ENCODE measurements at regions not wholly inside any gene's neighbourhood (a gene's known extent, or its start where the extent isn't known, plus 50 kb on each side); places are given as distances from the start of the nearest gene placed in this dataset.

GRCh38 chr4:125365731-125366130, 51.0 kb downstream of the FAT4 start:
- Histone ChIP-seq H3K4me1 (ENCODE audit: insufficient read depth, low read length) (no peaks in the 10 kb centered on the region), H3K36me3 (ENCODE audit: insufficient read depth, low read depth, low read length) (no peaks in the 10 kb centered on the region), H3K9ac (ENCODE audit: low read depth, low read length) (no peak overlapping the region), H3K4me3 (ENCODE audit: low read length) (no peak overlapping the region), H3K27me3 (ENCODE audit: insufficient read depth, low read length) (no peaks in the 10 kb centered on the region), H3K27ac (ENCODE audit: low read length) (no peak overlapping the region), H3K9me3 (ENCODE audit: insufficient read depth, low read depth, low read length) (no peaks in the 10 kb centered on the region)

GRCh38 chr4:125368146-125368545, 53.4 kb downstream of the FAT4 start:
- H3K27ac ChIP-seq (ENCODE audit: low read length) = no peak overlapping the region
- no peak overlapping the region for H3K9ac ChIP-seq (ENCODE audit: low read depth, low read length)
- H3K4me1 ChIP-seq (ENCODE audit: insufficient read depth, low read length) = no peaks in the 10 kb centered on the region
- no peaks in the 10 kb centered on the region for H3K36me3 ChIP-seq (ENCODE audit: insufficient read depth, low read depth, low read length)
- H3K9me3 ChIP-seq (ENCODE audit: insufficient read depth, low read depth, low read length) = no peaks in the 10 kb centered on the region
- H3K27me3 ChIP-seq (ENCODE audit: insufficient read depth, low read length) = no peaks in the 10 kb centered on the region
- H3K4me3 ChIP-seq (ENCODE audit: low read length) = no peak overlapping the region

- Histone ChIP-seq H3K4me3 (ENCODE audit: low read length) (no peak overlapping the region), H3K4me1 (ENCODE audit: insufficient read depth, low read length) (no peaks in the 10 kb centered on the region), H3K9me3 (ENCODE audit: insufficient read depth, low read depth, low read length) (no peaks in the 10 kb centered on the region), H3K27ac (ENCODE audit: low read length) (no peak overlapping the region), H3K9ac (ENCODE audit: low read depth, low read length) (no peak overlapping the region), H3K27me3 (ENCODE audit: insufficient read depth, low read length) (no peaks in the 10 kb centered on the region), H3K36me3 (ENCODE audit: insufficient read depth, low read depth, low read length) (no peaks in the 10 kb centered on the region)
Observed at GRCh38 chr4:125368671-125369081, 53.9 kb downstream of the FAT4 start.

GRCh38 chr4:125369098-125369497, 54.3 kb downstream of the FAT4 start:
- no peaks in the 10 kb centered on the region for H3K9me3 ChIP-seq (ENCODE audit: insufficient read depth, low read depth, low read length)
- no peaks in the 10 kb centered on the region for H3K36me3 ChIP-seq (ENCODE audit: insufficient read depth, low read depth, low read length)
- no peak overlapping the region for H3K27ac ChIP-seq (ENCODE audit: low read length)
- no peaks in the 10 kb centered on the region for H3K4me1 ChIP-seq (ENCODE audit: insufficient read depth, low read length)
- no peak overlapping the region for H3K4me3 ChIP-seq (ENCODE audit: low read length)
- H3K27me3 ChIP-seq (ENCODE audit: insufficient read depth, low read length) = no peaks in the 10 kb centered on the region
- no peak overlapping the region for H3K9ac ChIP-seq (ENCODE audit: low read depth, low read length)

- Histone ChIP-seq H3K36me3 (ENCODE audit: insufficient read depth, low read depth, low read length) (no peaks in the 10 kb centered on the region), H3K9me3 (ENCODE audit: insufficient read depth, low read depth, low read length) (no peaks in the 10 kb centered on the region), H3K4me3 (ENCODE audit: low read length) (no peak overlapping the region), H3K27ac (ENCODE audit: low read length) (no peak overlapping the region), H3K27me3 (ENCODE audit: insufficient read depth, low read length) (no peaks in the 10 kb centered on the region), H3K4me1 (ENCODE audit: insufficient read depth, low read length) (no peaks in the 10 kb centered on the region), H3K9ac (ENCODE audit: low read depth, low read length) (no peak overlapping the region)
Observed at GRCh38 chr4:125370478-125370877, 55.7 kb downstream of the FAT4 start.

GRCh38 chr4:125382995-125383394, 68.2 kb downstream of the FAT4 start:
- no peak overlapping the region for H3K27ac ChIP-seq (ENCODE audit: low read length)
- H3K36me3 ChIP-seq (ENCODE audit: insufficient read depth, low read depth, low read length) = no peaks in the 10 kb centered on the region
- H3K9me3 ChIP-seq (ENCODE audit: insufficient read depth, low read depth, low read length) = no peaks in the 10 kb centered on the region
- H3K4me3 ChIP-seq (ENCODE audit: low read length) = no peak overlapping the region
- no peaks in the 10 kb centered on the region; the same call in 1 of the 2 replicates for H3K4me1 ChIP-seq (ENCODE audit: insufficient read depth, low read length)
- H3K27me3 ChIP-seq (ENCODE audit: insufficient read depth, low read length) = no peaks in the 10 kb centered on the region
- H3K9ac ChIP-seq (ENCODE audit: low read depth, low read length) = no peak overlapping the region

- Histone ChIP-seq H3K4me3 (ENCODE audit: low read length) (no peak overlapping the region), H3K27me3 (ENCODE audit: insufficient read depth, low read length) (no peaks in the 10 kb centered on the region), H3K9ac (ENCODE audit: low read depth, low read length) (no peak overlapping the region), H3K4me1 (ENCODE audit: insufficient read depth, low read length) (peaks cover 1% of the 10 kb centered on the region; the same call in 1 of the 2 replicates), H3K9me3 (ENCODE audit: insufficient read depth, low read depth, low read length) (no peaks in the 10 kb centered on the region), H3K36me3 (ENCODE audit: insufficient read depth, low read depth, low read length) (no peaks in the 10 kb centered on the region), H3K27ac (ENCODE audit: low read length) (no peak overlapping the region)
Observed at GRCh38 chr4:125387770-125388169, 73.0 kb downstream of the FAT4 start.

GRCh38 chr4:125388613-125389012, 73.9 kb downstream of the FAT4 start:
- no peak overlapping the region for H3K4me3 ChIP-seq (ENCODE audit: low read length)
- H3K9me3 ChIP-seq (ENCODE audit: insufficient read depth, low read depth, low read length) = no peaks in the 10 kb centered on the region
- no peak overlapping the region for H3K9ac ChIP-seq (ENCODE audit: low read depth, low read length)
- H3K4me1 ChIP-seq (ENCODE audit: insufficient read depth, low read length) = peaks cover 3% of the 10 kb centered on the region; the same call in 1 of the 2 replicates
- H3K27ac ChIP-seq (ENCODE audit: low read length) = no peak overlapping the region
- no peaks in the 10 kb centered on the region for H3K36me3 ChIP-seq (ENCODE audit: insufficient read depth, low read depth, low read length)
- no peaks in the 10 kb centered on the region for H3K27me3 ChIP-seq (ENCODE audit: insufficient read depth, low read length)

GRCh38 chr4:125389713-125390112, 75.0 kb downstream of the FAT4 start:
- Histone ChIP-seq H3K27me3 (ENCODE audit: insufficient read depth, low read length) (no peaks in the 10 kb centered on the region), H3K9ac (ENCODE audit: low read depth, low read length) (no peak overlapping the region), H3K4me1 (ENCODE audit: insufficient read depth, low read length) (peaks cover 8% of the 10 kb centered on the region; the same call in 1 of the 2 replicates), H3K9me3 (ENCODE audit: insufficient read depth, low read depth, low read length) (no peaks in the 10 kb centered on the region), H3K4me3 (ENCODE audit: low read length) (no peak overlapping the region), H3K36me3 (ENCODE audit: insufficient read depth, low read depth, low read length) (no peaks in the 10 kb centered on the region), H3K27ac (ENCODE audit: low read length) (no peak overlapping the region)

- Histone ChIP-seq H3K4me1 (ENCODE audit: insufficient read depth, low read length) (peaks cover 8% of the 10 kb centered on the region; the same call in 1 of the 2 replicates), H3K9ac (ENCODE audit: low read depth, low read length) (no peak overlapping the region), H3K4me3 (ENCODE audit: low read length) (no peak overlapping the region)
Observed at GRCh38 chr4:125390126-125390525, 75.4 kb downstream of the FAT4 start.

GRCh38 chr4:125390727-125391126, 76.0 kb downstream of the FAT4 start:
- no peak overlapping the region for H3K27ac ChIP-seq (ENCODE audit: low read length)
- H3K9ac ChIP-seq (ENCODE audit: low read depth, low read length) = no peak overlapping the region
- peaks cover 8% of the 10 kb centered on the region; the same call in 1 of the 2 replicates for H3K4me1 ChIP-seq (ENCODE audit: insufficient read depth, low read length)
- H3K9me3 ChIP-seq (ENCODE audit: insufficient read depth, low read depth, low read length) = no peaks in the 10 kb centered on the region
- no peak overlapping the region for H3K4me3 ChIP-seq (ENCODE audit: low read length)
- no peaks in the 10 kb centered on the region for H3K27me3 ChIP-seq (ENCODE audit: insufficient read depth, low read length)
- no peaks in the 10 kb centered on the region for H3K36me3 ChIP-seq (ENCODE audit: insufficient read depth, low read depth, low read length)

More at GRCh38 chr4:125390126-125390525, 75.4 kb downstream of the FAT4 start:
- Histone ChIP-seq H3K27me3 (ENCODE audit: insufficient read depth, low read length) (no peaks in the 10 kb centered on the region), H3K9me3 (ENCODE audit: insufficient read depth, low read depth, low read length) (no peaks in the 10 kb centered on the region), H3K36me3 (ENCODE audit: insufficient read depth, low read depth, low read length) (no peaks in the 10 kb centered on the region), H3K27ac (ENCODE audit: low read length) (no peak overlapping the region)

- Histone ChIP-seq H3K4me3 (ENCODE audit: low read length) (no peak overlapping the region), H3K27ac (ENCODE audit: low read length) (no peak overlapping the region), H3K4me1 (ENCODE audit: insufficient read depth, low read length) (peaks cover 10% of the 10 kb centered on the region; the same call in 1 of the 2 replicates), H3K9me3 (ENCODE audit: insufficient read depth, low read depth, low read length) (no peaks in the 10 kb centered on the region), H3K27me3 (ENCODE audit: insufficient read depth, low read length) (no peaks in the 10 kb centered on the region), H3K36me3 (ENCODE audit: insufficient read depth, low read depth, low read length) (no peaks in the 10 kb centered on the region), H3K9ac (ENCODE audit: low read depth, low read length) (no peak overlapping the region)
Observed at GRCh38 chr4:125392694-125393093, 77.9 kb downstream of the FAT4 start.

Data from iPS-20b (cell line).